NCI-H345 (cell line): ENCODE measurements at regions not wholly inside any gene's neighbourhood (a gene's known extent, or its start where the extent isn't known, plus 50 kb on each side); places are given as distances from the start of the nearest gene placed in this dataset.
"Not testable (repeated sequence)": the region's sequence is repeated elsewhere in the genome, so short reads cannot be mapped to it uniquely, and the experiment has no call there.

ENCODE experiments used
- DNase-seq: peaks from one replicate; lab custom pipeline; 2025; lab: John Stamatoyannopoulos, UW

DNA sequence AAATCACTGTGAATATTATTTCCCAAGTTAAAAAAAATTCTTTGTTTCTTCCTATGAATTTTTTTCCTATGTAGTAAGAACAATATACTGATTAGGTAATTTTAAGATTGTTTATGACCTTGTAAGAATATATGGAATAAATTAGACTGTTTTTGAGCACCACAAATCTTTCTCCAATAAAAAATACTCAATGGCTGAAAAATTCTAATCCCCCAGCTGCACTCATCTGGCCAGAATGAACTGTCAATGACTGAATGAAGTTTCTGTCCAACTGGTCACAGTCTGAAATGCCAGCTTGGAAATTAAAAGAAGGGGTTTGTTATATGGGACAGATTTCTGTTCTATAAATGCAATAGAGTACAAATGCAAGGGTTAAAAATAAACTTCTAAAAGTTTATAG, 569.5 kb upstream of the SEMA6A start:
- no peak for DNase-seq

GRCh38 chr5:117143406-117143805, 568.8 kb upstream of the SEMA6A start:
- DNase-seq, result no peak

DNA sequence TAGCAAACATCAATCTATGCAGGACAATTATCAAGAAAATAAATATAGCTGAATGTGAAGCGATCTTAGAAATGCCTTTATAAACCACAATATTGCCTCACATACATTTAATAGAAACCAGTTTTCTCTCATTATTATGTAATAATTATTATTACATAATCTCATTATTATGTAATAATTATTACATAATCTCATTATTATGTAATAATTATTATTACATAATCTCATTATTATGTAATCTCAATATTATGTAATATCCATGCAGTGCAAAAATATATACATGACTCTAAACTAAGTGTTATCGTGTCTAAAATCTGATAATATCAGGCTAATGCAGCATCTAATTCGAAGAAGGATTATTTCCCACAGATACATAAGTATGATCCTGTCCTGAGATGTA, 563.9 kb upstream of the SEMA6A start:
- DNase-seq, result no peak

DNA sequence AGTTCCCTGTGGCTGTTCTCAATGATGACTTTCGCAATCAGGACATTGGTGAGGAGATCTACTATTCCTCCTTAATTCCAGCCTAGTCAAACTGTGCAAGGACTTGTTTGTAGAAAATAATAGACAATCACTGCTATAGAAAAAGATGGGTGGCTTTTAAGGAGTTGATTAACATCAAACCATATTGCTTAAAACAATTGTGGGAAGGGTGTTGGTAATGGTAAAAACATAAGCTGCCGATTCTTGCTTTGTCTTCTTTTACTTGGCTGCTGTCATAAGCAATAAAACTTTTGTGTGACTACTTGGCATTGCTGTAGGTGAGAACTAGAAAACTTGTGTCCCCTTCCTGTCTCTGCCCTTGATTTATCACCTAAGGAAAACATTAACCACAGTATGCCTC, 561.2 kb upstream of the SEMA6A start:
- no peak for DNase-seq

DNA sequence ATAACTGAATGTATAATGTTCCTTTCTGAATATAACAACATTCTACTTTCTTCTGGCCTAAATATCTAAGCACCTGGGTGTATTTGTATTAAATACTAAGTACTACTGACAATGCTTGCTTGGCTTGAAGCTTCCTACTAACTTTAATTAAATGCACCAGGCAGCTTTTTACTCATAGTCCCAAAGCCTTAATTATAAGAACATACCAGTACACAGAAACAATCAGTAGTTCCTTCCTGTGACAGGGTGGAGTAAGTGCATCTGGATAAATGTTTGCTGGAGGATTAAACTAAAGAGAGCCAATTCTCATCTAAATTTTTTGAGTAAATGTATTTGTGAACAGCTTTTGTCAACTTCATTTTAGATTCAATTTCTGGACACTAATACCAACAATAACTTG, 558.6 kb upstream of the SEMA6A start:
- DNase-seq, result no peak

GRCh38 chr5:117131876-117132275, 557.3 kb upstream of the SEMA6A start:
- DNase-seq, result no peak

DNA sequence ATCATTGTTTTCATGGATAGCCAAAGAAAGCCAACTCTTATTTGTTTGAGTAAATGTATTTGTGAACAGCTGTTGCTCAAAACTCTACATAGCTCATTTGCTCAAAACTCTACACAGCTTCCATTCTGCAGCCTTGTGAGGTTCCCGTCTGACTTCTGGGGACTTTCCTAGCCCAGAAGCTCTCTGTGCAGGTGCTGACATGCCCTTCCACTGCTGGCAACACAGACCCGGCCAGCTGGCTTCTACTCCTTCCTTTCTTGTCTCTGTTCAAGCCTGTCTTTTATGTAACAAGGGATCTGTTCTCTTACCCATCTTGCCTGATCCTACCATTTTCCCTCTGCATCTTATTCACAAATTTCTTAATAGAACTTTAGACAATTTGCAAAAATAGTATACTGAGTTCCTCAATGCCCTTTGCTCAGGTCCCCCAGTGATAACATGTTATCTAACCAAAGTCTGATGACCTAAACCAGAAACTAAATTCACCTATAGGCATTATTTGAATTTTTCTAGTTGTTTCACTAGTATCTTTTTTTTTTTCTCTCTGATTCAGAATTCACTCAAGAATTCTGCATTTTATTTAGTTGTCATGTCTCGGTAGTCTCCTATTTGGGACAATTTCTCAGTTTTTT, 556.5 kb upstream of the SEMA6A start:
- DNase-seq, result no peak

GRCh38 chr5:117118499-117118898, 543.9 kb upstream of the SEMA6A start:
- no peak for DNase-seq

DNA sequence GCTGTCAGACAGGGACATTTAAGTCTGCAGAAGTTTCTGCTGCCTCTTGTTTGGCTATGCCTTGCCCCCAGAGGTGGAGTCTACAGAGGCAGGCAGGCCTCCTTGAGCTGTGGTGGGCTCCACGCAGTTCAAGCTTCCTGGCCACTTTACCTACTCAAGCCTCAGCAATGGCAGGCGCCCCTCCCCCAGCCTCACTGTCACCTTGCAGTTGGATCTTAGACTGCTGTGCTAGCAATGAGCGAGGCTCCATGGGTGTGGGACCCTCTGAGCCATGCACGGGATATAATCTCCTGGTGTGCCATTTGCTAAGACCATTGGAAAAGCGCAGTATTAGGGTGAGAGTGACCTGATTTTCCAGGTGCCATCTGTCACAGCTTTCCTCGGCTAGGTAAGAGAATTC, 542.7 kb upstream of the SEMA6A start:
- DNase-seq, result not testable (repeated sequence)

GRCh38 chr5:117110548-117110947, 535.9 kb upstream of the SEMA6A start:
- DNase-seq, result no peak

GRCh38 chr5:117107859-117108258, 533.2 kb upstream of the SEMA6A start:
- no peak for DNase-seq

- DNase-seq, result no peak
These were observed 529.1 kb upstream of the SEMA6A start for GRCh38 chr5:117103703-117104102.

DNA sequence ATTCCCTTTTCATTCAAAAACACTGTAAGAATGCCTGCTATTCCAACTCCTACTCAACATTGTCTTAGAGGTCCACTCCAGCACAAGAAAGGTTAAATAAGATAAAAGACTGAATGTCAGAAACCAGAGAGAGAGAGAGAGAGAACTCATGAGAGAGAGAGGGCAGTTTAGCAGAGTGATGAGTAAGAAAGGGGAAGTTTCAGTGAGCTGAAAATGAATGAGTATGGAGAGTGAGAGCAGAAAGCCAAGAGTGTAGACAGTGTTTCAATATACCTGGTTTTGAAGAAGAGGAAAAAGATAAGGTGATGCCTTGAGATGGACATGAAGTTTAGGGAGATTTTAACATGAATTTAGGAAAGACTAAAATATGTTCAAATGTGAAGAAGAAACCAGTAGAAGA, 528.0 kb upstream of the SEMA6A start:
- no peak for DNase-seq

DNA sequence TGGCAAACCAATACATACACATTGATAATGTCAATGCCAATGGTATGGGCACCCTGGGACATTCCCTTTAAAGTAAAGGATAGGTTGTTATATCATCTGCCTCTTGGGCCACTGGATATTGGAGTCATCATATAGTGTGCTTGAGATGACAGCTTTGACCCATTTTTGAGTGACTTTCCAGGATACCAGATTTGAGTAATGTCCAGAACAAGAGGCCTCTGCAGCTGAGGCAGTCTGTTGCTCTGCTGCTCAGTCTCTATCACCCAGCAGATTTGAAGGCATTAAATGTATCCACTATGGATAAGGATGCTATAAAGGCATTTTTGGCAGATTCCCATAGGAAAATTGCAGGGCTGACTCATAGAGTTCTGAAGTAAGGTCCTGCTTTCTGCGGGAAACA, 525.6 kb upstream of the SEMA6A start:
- no peak for DNase-seq

DNA sequence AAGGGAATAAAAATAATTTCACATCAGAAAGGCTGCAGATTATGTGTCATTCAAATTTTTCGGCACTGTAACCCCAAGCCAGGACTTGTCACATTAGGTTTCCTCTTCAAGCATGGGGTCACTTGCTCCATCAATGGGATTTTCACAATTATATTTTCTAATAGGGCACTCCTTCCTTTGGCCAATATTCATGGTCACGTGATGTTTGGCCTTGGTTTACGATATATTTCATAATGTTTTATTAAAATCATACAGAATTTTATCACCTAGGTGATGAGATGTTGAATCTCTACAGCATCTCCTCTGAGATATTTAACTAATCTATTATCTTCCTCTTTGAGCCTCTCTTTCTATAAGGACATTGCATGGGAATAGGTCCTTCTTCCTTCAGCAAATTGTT, 523.5 kb upstream of the SEMA6A start:
- no peak for DNase-seq

- DNase-seq, result no peak
These were observed 521.0 kb upstream of the SEMA6A start for GRCh38 chr5:117095346-117096332.

- DNase-seq, result no peak
These were observed 519.6 kb upstream of the SEMA6A start for GRCh38 chr5:117094114-117094815.

- no peak for DNase-seq
These were observed 519.0 kb upstream of the SEMA6A start for GRCh38 chr5:117093653-117094052.

DNA sequence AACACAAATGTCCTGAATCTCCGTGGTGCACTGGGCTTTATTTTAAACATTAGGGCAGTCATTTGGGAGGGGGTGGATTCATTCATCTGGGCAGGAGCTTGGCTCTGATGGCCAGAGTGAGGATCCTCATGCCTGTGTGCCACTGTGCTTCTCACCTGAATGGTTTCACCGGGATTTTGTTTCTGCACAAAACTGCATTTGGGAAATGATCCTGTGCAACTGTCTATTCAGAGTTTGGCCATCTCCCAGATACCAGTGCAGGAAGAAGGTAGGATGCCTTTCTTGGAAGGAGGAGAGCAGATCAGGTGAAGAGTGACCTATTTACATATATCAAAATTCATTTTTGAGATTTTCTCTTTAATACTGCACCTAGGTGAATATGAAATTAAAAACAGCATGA, 514.4 kb upstream of the SEMA6A start:
- DNase-seq, result no peak

DNA sequence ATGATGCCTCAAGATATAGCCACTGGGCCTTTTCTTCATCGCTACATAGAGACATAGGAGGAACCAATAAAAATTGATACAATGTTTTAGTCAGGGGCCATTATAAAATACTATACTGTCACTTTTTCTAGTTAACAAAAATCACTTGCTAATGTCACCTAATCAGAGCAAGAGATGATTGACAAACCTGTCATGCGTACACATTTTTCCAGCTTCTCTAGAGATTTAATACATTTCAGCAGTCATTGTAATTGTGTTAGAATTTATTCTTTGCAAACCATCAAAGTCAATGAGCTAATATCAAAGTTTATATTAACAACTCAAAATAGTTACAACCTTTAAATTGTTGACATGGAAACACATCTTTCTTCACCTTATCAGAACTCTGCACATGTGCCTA, 513.6 kb upstream of the SEMA6A start:
- DNase-seq, result no peak

GRCh38 chr5:117084067-117084466, 509.4 kb upstream of the SEMA6A start:
- no peak for DNase-seq

DNA sequence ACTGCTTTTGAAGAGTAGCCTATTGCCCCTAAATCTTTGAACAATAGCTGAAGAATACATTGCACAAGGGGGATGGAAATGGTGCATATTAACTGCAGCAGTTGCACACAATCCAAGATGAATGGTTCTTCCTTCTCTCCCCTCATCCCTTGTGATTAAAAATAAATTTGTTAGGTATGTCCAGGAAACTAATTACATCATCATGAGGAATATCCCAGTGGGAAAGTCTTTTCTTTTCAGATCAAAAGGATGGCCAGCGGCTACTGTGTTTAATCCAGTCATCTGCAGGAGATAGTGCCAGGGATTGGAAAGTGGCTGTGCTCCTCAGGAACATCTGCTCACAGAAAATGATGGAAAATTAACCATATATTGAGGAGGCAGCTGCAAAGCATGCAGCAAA, 508.4 kb upstream of the SEMA6A start:
- DNase-seq, result no peak

- DNase-seq, result no peak
These were observed 502.5 kb upstream of the SEMA6A start for GRCh38 chr5:117077142-117077541.
